NCI-H774 (cell line): ENCODE measurements at regions not wholly inside any gene's neighbourhood (a gene's known extent, or its start where the extent isn't known, plus 50 kb on each side); places are given as distances from the start of the nearest gene placed in this dataset.

Experiments
- DNase-seq: peaks from one replicate; lab custom pipeline; 2025; lab: John Stamatoyannopoulos, UW

DNA sequence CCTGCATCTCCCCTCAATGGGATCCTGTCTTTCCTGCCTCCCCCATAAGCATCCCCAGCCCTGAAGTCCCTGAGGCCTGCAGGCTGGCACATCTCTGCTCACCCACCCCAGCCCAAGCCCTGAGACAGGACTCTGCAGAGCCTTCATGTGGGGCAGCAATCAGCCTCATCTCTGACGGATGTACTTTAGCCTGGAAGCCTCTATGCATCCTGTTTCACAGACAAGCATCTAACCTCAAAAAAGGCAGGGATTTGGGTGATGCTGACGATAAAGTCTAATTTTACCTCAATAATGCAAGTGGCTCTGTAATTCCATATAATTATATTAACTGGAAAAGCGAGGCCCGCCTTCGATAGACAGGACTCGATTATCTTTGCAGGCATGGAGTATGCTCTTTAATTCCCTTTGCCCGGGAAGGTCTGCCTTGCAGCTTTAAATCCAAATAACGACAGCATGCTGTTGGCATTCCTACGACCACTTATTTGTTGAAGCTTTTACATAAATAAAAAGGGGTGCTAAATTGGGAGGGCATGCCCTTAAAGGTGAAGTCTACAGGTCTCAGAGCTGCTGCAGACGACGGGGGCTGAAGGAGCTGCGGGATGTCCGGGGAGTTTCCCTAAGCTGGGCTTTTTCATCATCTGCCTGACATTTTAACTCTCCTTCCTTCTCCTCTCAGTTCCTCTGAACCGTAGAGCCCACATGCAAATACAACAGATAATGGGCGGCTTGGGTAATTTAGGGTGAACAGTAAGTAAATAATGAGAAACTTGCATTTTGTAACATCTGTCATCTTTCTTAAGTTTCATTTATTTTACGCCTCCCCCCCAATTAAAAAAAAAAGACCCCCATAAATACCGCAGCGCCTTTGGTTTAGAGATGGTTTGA lies 211.5 kb downstream of the URI1 start:
- no peak for DNase-seq

GRCh38 chr19:30154410-30154809 lies 212.4 kb downstream of the URI1 start:
- no peak for DNase-seq

DNA sequence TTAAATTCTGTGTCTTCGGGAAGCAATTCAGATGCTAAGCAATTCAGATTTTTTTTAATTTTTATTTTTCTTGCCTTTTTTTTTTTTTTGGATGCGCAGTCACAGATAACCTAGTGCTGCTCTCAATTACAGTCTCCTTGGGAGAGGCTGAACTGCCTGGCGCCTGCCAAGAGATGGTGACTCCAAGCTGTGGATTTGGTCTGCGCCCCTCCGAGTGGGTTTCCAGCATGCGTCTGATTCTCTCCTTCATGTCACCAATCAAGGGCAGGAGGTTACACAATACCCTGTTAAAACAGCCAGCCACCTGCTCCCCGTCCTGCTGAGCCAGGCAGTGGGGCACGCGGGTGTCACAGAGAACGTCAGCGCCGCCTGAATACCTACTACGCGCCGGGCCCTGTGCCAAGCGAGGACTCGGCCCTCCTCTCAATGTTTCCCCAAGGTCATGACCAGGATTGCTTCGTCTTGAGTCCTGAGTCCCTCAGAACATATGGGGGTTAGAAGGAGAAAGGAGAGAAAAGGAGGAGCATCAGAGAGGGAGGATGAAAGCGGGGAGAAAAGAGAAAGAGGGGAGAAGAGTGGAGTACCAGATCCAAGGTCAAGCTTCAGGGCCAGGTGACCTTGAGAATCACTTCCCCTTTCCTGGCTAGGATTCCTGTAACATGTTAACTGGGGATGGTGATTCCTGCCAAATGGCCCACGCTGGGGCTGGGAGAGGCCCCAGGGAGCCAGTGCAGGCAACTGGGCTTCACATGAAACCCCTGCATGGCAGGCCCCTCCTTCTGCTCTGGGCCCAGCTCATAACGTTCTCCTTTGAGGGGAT lies 213.6 kb downstream of the URI1 start:
- DNase-seq, result no peak

GRCh38 chr19:30156646-30157045 lies 214.6 kb downstream of the URI1 start:
- no peak for DNase-seq

GRCh38 chr19:30158067-30158892 lies 213.9 kb upstream of the ZNF536 start:
- DNase-seq, result no peak

DNA sequence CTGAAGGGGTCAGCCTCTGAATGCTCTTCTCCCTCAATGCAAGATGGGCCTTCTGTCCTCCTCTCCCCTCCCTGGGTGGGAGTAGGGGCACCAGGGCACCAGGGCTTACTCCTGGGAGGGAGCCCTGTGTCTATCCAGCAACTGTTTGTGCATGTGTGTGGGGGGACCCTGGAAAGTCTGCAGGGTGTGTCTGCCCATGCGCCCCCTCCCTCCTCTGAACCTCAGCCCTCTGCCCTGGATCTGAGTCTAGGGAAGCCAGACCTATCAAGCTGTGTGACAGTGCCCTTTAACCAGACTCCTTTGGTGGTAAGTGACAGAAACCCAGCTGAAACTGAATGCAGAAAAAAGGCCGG lies 213.3 kb upstream of the ZNF536 start:
- DNase-seq, result no peak

DNA sequence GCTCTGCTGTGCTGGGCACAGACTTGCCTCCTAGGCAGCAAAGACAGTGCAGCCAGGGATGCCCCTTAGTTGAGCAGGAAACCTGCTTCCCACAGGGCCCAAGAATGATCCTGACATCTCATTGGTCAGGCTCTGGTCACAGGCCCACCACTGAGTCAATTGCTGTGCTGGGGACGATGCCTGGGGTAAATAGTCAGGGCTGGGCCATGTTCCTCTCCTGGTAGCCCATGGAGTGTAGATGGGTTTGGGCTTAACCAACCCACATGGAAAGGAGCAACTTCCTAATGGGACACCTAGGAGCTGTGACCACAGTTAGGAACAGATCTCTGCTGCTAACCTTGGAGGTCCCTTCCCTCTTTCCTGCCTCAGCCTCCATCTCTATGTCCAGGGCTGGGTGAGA lies 212.5 kb upstream of the ZNF536 start:
- no peak for DNase-seq

- DNase-seq, result no peak
Observed at GRCh38 chr19:30160426-30160825, 211.8 kb upstream of the ZNF536 start.

DNA sequence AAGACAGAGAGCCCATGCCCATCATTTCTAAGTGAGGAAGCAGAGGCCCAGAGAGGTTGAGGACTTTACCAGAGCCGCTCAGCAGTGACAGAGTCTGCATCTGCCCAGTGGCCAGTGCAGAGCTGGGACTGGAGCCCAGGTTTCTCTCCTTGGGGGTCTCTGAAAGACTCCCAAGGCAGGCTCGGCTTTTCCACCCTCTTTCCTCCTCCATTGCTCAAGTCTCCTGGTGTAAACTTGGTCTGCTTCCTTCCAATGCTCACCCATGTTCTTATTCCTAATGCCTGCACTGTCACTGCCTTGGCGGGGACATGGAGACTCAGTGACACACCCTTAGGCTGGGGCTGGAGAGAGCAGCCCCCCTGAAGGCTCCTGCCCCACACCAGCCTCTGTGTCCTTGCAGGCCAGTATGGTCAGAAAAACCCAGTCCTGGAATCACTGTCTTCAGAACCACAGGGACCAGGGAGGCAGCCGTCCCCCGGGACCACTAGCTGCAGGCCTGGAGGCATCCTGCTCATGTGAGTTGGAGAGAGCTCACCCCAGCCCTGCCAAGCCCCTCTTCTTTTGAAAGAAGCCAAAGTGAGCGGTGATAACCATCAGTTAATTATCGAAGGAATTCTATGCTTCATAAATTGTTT lies 211.0 kb upstream of the ZNF536 start:
- no peak for DNase-seq

- no peak for DNase-seq
Observed at GRCh38 chr19:30161770-30162169, 210.4 kb upstream of the ZNF536 start.

DNA sequence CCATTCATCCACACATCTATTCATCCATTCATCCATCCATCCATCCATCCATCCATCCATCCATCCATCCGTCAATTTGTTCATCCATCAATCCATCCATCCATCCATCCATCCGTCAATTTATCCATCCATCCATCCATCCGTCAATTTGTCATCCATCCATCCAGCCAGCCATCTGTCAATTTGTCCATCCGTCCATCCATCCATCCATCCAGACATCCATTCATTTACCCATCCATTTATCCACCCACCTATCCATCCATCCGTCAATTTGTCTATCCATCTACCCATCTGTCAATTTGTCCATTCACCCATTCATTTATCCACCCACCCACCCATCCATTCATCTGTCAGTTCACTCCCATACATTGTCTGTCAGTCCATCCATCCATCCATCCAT lies 209.5 kb upstream of the ZNF536 start:
- no peak for DNase-seq

GRCh38 chr19:30163663-30164062 lies 208.5 kb upstream of the ZNF536 start:
- no peak for DNase-seq

DNA sequence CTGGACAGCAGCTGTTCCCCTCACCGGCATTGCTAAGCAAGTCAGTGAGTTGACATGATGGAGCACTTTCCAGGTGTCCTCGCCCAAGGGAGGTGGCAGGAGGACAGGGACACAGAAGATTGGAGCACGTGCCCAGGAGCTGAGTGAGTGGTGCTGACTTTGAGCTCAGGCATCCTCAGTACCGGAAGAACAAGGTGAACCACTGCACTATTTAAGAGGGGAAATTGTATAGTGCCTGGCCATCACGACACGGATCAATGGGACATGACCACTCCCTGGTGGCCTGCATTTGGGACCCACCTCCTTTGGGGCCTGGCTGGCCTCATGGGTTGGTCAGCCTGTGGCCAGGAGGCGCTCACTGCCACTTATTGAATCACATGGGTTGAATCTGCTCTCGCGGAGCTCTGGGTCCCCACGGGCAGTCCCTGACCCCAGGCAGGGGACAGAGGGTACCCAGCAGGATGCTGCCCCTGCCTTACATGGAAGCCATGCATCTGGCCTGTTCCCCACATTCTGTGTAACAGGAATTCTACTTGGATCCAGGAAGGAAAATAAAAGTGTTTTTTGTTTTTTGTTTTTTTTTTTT lies 206.9 kb upstream of the ZNF536 start:
- no peak for DNase-seq

GRCh38 chr19:30167206-30167868 lies 204.8 kb upstream of the ZNF536 start:
- no peak for DNase-seq

GRCh38 chr19:30167976-30168635 lies 204.1 kb upstream of the ZNF536 start:
- DNase-seq, result no peak

DNA sequence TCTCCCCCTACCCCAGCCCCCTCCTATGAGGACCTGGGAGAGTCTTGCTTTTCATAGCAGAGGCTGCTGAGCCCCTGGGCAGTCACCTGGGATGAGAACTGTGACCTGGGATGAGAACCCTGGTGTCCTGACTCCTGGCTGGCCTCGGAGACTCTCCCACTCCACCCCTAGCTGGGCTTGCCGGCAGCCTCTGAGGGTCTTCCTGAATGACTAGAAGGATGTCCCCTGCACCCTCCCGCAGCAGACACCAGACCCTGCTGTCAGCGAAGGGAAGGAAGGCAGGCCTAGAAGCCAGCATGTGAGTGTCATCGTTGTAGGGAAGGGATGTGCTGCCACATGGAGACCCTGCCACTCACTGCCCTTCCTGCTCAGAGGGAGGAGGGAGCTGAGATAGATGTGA lies 203.4 kb upstream of the ZNF536 start:
- no peak for DNase-seq

- no peak for DNase-seq
Observed at GRCh38 chr19:30169196-30169900, 202.8 kb upstream of the ZNF536 start.

DNA sequence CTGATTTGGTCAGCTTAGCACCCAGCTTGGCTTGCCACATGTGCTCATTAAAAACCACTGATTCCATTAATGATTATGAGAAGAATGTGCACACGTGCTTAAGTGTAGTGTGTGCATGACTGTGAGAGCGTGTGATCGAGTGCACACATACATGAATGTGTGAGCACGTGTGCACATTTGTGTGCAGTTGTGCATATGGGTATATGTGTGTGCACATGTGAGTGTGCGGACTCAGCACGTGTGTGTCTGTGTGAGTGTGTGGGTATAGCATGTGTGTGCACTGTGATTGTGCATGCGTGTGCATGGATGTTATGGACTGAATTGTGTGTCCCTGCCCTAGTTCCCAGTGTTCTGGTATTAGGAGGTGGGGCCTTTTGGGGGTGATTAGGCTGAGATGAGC lies 202.1 kb upstream of the ZNF536 start:
- DNase-seq, result no peak

- no peak for DNase-seq
Observed at GRCh38 chr19:30170495-30171137, 201.6 kb upstream of the ZNF536 start.
